ENCODE measurements at regions not wholly inside any gene's neighbourhood (a gene's known extent, or its start where the extent isn't known, plus 50 kb on each side); places are given as distances from the start of the nearest gene placed in this dataset.

GRCh38 chr9:135214054-135214640, 126.7 kb downstream of the OLFM1 start:
- H3K27me3 ChIP-seq = no peaks in the 10 kb centered on the region
- H3K4me3 ChIP-seq = no peak overlapping the region
- DNase-seq = no peak
- H3K36me3 ChIP-seq = no peaks in the 10 kb centered on the region
- no peaks in the 10 kb centered on the region for H3K9me3 ChIP-seq

- Histone ChIP-seq H3K9me3 (no peaks in the 10 kb centered on the region), H3K36me3 (no peaks in the 10 kb centered on the region), H3K27me3 (no peaks in the 10 kb centered on the region), H3K4me3 (no peak overlapping the region)
- DNase-seq = no peak
Measured at GRCh38 chr9:135214706-135215105, 127.2 kb downstream of the OLFM1 start.

GRCh38 chr9:135215571-135216161, 128.2 kb downstream of the OLFM1 start:
- Histone ChIP-seq H3K27me3 (no peaks in the 10 kb centered on the region), H3K9me3 (no peaks in the 10 kb centered on the region), H3K36me3 (no peaks in the 10 kb centered on the region), H3K4me3 (no peak overlapping the region)
- DNase-seq = peak; percentile 51

- Histone ChIP-seq H3K27me3 (no peaks in the 10 kb centered on the region), H3K4me3 (no peak overlapping the region), H3K9me3 (no peaks in the 10 kb centered on the region), H3K36me3 (no peaks in the 10 kb centered on the region)
- DNase-seq = no peak
Measured at GRCh38 chr9:135216236-135216635, 128.8 kb downstream of the OLFM1 start.

GRCh38 chr9:135216791-135217441, 129.4 kb downstream of the OLFM1 start:
- no peak overlapping the region for H3K4me3 ChIP-seq
- no peaks in the 10 kb centered on the region for H3K27me3 ChIP-seq
- no peaks in the 10 kb centered on the region for H3K9me3 ChIP-seq
- no peaks in the 10 kb centered on the region for H3K36me3 ChIP-seq
- DNase-seq = no peak

- Histone ChIP-seq H3K27me3 (no peaks in the 10 kb centered on the region), H3K36me3 (no peaks in the 10 kb centered on the region), H3K9me3 (no peaks in the 10 kb centered on the region), H3K4me3 (no peak overlapping the region)
- no peak for DNase-seq
Measured at GRCh38 chr9:135217836-135218235, 130.4 kb downstream of the OLFM1 start.

GRCh38 chr9:135218331-135219225, 131.1 kb downstream of the OLFM1 start:
- Histone ChIP-seq H3K9me3 (no peaks in the 10 kb centered on the region), H3K36me3 (no peaks in the 10 kb centered on the region), H3K27me3 (no peaks in the 10 kb centered on the region), H3K4me3 (no peak overlapping the region)
- peak; percentile 15 for DNase-seq

- Histone ChIP-seq H3K4me3 (no peak overlapping the region), H3K36me3 (no peaks in the 10 kb centered on the region), H3K27me3 (no peaks in the 10 kb centered on the region), H3K9me3 (no peaks in the 10 kb centered on the region)
- no peak for DNase-seq
Measured at GRCh38 chr9:135219676-135220600, 132.5 kb downstream of the OLFM1 start.

- Histone ChIP-seq H3K9me3 (no peaks in the 10 kb centered on the region), H3K27me3 (no peaks in the 10 kb centered on the region), H3K4me3 (no peak overlapping the region), H3K36me3 (no peaks in the 10 kb centered on the region)
- DNase-seq = no peak
Measured at GRCh38 chr9:135220601-135221575, 133.4 kb downstream of the OLFM1 start.

GRCh38 chr9:135221576-135221950, 134.1 kb downstream of the OLFM1 start:
- Histone ChIP-seq H3K4me3 (no peak overlapping the region), H3K9me3 (no peaks in the 10 kb centered on the region)

GRCh38 chr9:135221951-135222631, 134.6 kb downstream of the OLFM1 start:
- H3K27me3 ChIP-seq = no peaks in the 10 kb centered on the region
- H3K36me3 ChIP-seq = no peaks in the 10 kb centered on the region
- no peak for DNase-seq
- no peak overlapping the region for H3K4me3 ChIP-seq
- no peaks in the 10 kb centered on the region for H3K9me3 ChIP-seq

More at GRCh38 chr9:135221576-135221950, 134.1 kb downstream of the OLFM1 start:
- no peak for DNase-seq
- Histone ChIP-seq H3K27me3 (no peaks in the 10 kb centered on the region), H3K36me3 (no peaks in the 10 kb centered on the region)

- DNase-seq = no peak
- no peak overlapping the region for H3K4me3 ChIP-seq
- no peaks in the 10 kb centered on the region for H3K9me3 ChIP-seq
- H3K27me3 ChIP-seq = no peaks in the 10 kb centered on the region
- no peaks in the 10 kb centered on the region for H3K36me3 ChIP-seq
Measured at GRCh38 chr9:135222881-135223760, 135.7 kb downstream of the OLFM1 start.

- no peak for DNase-seq
- H3K27me3 ChIP-seq = no peaks in the 10 kb centered on the region
- no peaks in the 10 kb centered on the region for H3K36me3 ChIP-seq
- H3K9me3 ChIP-seq = no peaks in the 10 kb centered on the region
- no peak overlapping the region for H3K4me3 ChIP-seq
Measured at GRCh38 chr9:135223831-135224230, 136.4 kb downstream of the OLFM1 start.

GRCh38 chr9:135224286-135224877, 136.9 kb downstream of the OLFM1 start:
- Histone ChIP-seq H3K36me3 (no peaks in the 10 kb centered on the region), H3K27me3 (no peaks in the 10 kb centered on the region), H3K9me3 (no peaks in the 10 kb centered on the region), H3K4me3 (no peak overlapping the region)
- DNase-seq = no peak
